Skeletal muscle satellite cell (primary cell): ENCODE measurements at regions not wholly inside any gene's neighbourhood (a gene's known extent, or its start where the extent isn't known, plus 50 kb on each side); places are given as distances from the start of the nearest gene placed in this dataset.

Experiments
- H3K27me3 ChIP-seq: 2 replicates; pipeline ENCODE4 v1.7.0; 2013; ENCODE audit warnings: low read length; ENCODE audit not compliant: control insufficient read depth, insufficient read depth
- H3K36me3 ChIP-seq: 2 replicates; pipeline ENCODE4 v1.7.0; 2013; ENCODE audit warnings: mild to moderate bottlenecking, control low read depth, low read length; ENCODE audit not compliant: insufficient read depth
- H3K4me1 ChIP-seq: 2 replicates; pipeline ENCODE4 v1.7.0; 2013; ENCODE audit warnings: low read length; ENCODE audit not compliant: control insufficient read depth, insufficient read depth
- H3K4me2 ChIP-seq: 2 replicates; pipeline ENCODE4 v1.7.0; 2013; ENCODE audit warnings: mild to moderate bottlenecking, low read length
- H3K4me3 ChIP-seq: 2 replicates; pipeline ENCODE4 v1.7.0; 2013; ENCODE audit warnings: low read length
- H3K9ac ChIP-seq: 2 replicates; pipeline ENCODE4 v1.7.0; 2013; ENCODE audit warnings: mild to moderate bottlenecking, low read depth, low read length, moderate library complexity
- H3K9me3 ChIP-seq: replicated peaks from 2 replicates; pipeline ENCODE4 v1.7.0; 2013; ENCODE audit warnings: mild to moderate bottlenecking, control low read depth, low read length

DNA sequence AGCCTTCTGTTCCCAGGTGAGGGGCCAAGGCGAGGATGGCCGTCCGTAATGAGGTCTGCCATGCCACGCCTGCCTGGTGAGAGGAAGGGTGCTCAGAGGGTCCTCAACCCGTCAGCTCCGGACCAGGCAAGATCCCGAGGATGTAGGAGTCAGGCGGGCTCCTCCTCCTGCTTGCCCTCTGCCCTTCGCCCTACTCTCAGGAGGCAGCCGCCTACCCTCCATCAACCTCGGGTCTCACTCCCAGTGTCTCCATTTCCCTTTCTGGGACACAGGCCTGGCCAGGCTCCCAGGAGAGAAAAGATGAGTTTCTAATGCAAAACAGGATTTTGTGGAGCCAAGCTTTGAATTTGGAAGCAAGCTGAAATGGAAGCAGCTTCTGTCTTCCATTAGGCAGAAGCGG is 184.0 kb downstream of the PTPN20 start:
- Histone ChIP-seq H3K36me3 (no peaks in the 10 kb centered on the region), H3K4me3 (no peak overlapping the region)

DNA sequence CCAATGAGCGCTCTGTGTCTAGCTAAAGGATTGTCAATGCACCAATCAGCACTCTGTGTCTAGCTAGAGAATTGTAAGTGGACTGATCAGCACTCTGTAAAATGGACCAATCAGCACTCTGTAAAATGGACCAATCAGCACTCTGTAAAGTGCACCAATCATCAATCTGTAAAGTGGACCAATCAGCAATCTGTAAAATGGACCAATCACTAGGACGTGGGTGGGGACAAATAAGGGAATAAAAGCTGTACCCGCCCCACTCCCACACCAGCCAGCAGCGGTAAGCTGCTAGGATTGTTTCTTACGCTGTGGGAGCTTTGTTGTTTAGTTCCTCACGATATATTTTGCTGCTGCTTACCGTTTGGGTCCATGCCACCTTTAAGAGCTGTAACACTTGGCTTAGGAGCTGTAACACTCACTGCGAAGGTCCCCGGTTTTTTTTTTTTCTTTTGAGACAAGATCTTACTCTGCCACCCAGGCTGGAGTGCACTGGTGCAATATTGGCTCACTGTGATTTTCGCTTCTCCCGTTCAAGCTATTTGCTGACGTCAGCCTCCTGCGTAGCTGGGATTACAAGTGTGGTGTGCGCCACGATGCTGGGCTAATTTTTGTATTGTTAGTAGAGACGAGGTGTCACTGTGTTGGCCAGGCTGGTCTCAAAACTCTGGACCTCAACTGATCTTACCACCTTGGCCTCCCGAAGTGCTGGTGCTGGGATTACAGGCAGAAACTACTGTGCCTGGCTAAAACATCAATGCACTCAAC is 184.8 kb downstream of the PTPN20 start:
- H3K9ac ChIP-seq: no peak overlapping the region
- no peaks in the 10 kb centered on the region for H3K9me3 ChIP-seq
- no peak overlapping the region for H3K4me2 ChIP-seq
- H3K4me1 ChIP-seq: no peaks in the 10 kb centered on the region
- H3K4me3 ChIP-seq: no peak overlapping the region
- H3K27me3 ChIP-seq: no peaks in the 10 kb centered on the region
- no peaks in the 10 kb centered on the region for H3K36me3 ChIP-seq

More for the DNA sequence above, 184.0 kb downstream of the PTPN20 start:
- no peaks in the 10 kb centered on the region for H3K9me3 ChIP-seq
- H3K9ac ChIP-seq: no peak overlapping the region
- H3K27me3 ChIP-seq: no peaks in the 10 kb centered on the region
- no peak overlapping the region for H3K4me2 ChIP-seq
- no peaks in the 10 kb centered on the region for H3K4me1 ChIP-seq

DNA sequence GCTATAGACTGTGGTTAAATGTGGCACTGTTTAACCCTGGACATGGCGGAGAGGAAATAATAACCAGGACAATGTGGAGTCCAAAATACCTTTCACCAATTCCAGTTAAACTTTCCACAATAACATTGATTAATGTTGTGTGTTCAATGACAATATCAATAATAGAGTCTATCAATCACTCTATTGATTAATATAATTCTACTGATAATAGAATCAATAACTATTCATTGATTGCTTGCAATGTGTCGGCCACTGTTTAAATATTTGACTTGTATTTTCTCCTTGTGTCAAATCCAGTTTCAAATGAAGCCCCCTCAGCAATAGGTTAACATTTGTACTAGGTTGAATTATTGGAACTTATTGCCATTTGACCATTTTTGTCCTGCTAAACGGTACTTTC is 187.0 kb downstream of the PTPN20 start:
- no peaks in the 10 kb centered on the region for H3K27me3 ChIP-seq
- H3K9me3 ChIP-seq: no peaks in the 10 kb centered on the region
- H3K4me2 ChIP-seq: no peak overlapping the region
- no peaks in the 10 kb centered on the region for H3K4me1 ChIP-seq
- no peaks in the 10 kb centered on the region for H3K36me3 ChIP-seq
- H3K9ac ChIP-seq: no peak overlapping the region
- no peak overlapping the region for H3K4me3 ChIP-seq

DNA sequence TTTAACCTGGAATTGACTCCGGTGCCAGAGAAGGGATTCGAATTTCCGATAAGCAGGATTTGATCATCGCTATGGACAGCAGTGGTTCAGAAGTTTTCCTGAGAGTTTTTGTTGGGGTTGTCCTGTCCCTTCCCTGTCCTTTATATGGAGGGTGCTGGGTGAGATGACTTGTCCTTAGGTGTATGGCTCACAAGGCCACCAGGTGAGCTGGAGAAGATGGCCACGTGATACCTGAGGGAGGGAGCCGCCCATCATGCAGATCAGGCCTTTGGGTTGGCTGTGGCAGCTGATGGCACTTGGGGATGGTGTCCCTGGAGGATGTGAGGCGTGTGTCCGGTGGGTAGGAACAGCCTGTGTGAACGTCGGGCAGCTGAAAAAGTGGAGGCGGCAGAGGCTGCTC is 187.7 kb downstream of the PTPN20 start:
- Histone ChIP-seq H3K4me3 (no peak overlapping the region), H3K9ac (no peak overlapping the region)

DNA sequence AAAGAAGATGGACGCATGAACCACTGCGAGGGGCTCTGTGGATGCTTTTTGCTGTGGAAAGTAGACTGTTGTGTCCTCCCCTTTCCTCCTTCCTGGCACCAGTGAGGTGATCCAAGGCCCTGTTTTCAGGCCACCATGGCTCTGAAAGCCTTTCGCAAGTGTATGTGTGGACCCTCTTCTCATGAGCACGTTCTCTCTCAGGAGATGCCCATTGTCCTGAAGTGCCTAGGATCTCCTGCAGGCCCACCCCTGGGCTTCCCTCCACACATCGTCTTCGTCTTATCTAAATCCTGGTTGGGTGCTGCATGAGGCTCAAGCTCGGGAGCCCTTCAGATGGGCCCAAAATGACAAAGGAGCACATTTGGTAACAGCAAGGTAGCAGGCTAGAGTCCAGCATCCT is 188.2 kb downstream of the PTPN20 start:
- H3K4me3 ChIP-seq: no peak overlapping the region
- H3K4me1 ChIP-seq: no peaks in the 10 kb centered on the region
- H3K36me3 ChIP-seq: no peaks in the 10 kb centered on the region
- H3K4me2 ChIP-seq: no peak overlapping the region
- H3K9ac ChIP-seq: no peak overlapping the region
- H3K27me3 ChIP-seq: no peaks in the 10 kb centered on the region
- H3K9me3 ChIP-seq: no peaks in the 10 kb centered on the region

More for the DNA sequence above, 187.7 kb downstream of the PTPN20 start:
- H3K4me1 ChIP-seq: no peaks in the 10 kb centered on the region
- no peaks in the 10 kb centered on the region for H3K9me3 ChIP-seq
- H3K27me3 ChIP-seq: no peaks in the 10 kb centered on the region
- H3K4me2 ChIP-seq: no peak overlapping the region
- no peaks in the 10 kb centered on the region for H3K36me3 ChIP-seq

DNA sequence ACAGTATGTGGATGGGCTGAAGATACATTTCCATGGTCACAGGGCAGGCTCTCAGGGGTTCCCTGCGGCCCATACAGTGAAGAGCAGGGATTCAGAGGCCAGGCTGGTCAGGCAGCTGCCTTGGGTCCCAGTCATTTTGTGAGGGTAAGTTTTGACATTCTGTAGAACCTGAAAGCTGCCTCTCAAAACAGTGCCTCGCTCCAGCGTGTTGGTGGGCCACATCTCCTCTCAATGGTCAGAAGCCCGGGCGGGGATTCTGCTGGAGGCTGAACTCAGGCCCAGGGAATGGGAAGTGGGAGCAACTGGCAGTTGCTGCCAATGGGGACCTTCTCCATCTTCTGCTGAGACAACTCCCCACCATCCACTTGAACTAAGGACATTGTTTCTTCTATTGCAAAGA is 190.0 kb downstream of the PTPN20 start:
- Histone ChIP-seq H3K4me2 (no peak overlapping the region), H3K27me3 (no peaks in the 10 kb centered on the region), H3K4me3 (no peak overlapping the region), H3K4me1 (no peaks in the 10 kb centered on the region), H3K9ac (no peak overlapping the region), H3K9me3 (no peaks in the 10 kb centered on the region), H3K36me3 (no peaks in the 10 kb centered on the region)

DNA sequence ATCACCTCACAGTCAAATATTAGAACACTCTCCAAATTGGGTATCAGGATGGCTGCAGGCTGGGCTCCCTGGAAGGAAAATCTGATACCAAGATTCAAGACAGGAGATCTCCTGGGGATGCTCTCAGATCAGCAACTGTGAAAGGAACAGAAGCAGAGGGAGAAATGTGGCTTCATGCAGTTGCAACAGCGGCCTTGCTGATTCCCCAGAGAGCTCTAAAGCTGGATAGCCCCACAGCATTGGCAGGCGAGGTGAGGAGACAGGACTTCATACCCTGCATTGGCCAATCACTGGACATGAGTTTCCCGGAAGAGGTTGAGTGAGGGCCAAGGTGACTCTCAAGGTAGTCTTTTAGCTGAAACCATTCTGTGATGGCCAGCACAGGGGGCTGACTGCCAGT is 190.6 kb downstream of the PTPN20 start:
- Histone ChIP-seq H3K9me3 (no peaks in the 10 kb centered on the region), H3K4me3 (no peak overlapping the region), H3K9ac (no peak overlapping the region), H3K4me1 (no peaks in the 10 kb centered on the region), H3K4me2 (no peak overlapping the region), H3K36me3 (no peaks in the 10 kb centered on the region), H3K27me3 (no peaks in the 10 kb centered on the region)

DNA sequence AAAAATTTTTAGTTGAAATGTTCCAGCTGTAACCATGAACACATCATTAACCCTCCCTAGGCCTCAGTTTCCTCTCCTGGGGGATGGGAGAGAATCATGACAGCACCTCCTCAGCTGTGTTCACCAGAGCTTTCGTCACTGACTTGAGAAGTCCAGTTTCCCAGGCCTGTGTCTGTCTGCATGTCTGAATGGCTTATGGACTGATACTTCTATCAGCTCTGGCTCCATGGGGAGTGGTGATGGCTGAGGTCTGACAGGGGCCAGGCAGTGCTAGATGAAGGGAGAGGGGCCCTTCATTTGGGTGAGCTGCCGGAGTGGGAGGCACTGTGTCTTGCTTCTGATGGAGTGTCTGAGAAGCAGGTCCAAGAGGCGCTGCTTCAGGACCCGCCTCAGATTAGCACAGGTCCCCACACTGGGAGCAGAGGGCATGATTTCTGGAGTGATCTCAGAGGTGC is 192.9 kb downstream of the PTPN20 start:
- Histone ChIP-seq H3K4me3 (no peak overlapping the region), H3K9me3 (no peaks in the 10 kb centered on the region), H3K9ac (no peak overlapping the region), H3K4me1 (no peaks in the 10 kb centered on the region), H3K36me3 (no peaks in the 10 kb centered on the region), H3K4me2 (no peak overlapping the region), H3K27me3 (no peaks in the 10 kb centered on the region)

DNA sequence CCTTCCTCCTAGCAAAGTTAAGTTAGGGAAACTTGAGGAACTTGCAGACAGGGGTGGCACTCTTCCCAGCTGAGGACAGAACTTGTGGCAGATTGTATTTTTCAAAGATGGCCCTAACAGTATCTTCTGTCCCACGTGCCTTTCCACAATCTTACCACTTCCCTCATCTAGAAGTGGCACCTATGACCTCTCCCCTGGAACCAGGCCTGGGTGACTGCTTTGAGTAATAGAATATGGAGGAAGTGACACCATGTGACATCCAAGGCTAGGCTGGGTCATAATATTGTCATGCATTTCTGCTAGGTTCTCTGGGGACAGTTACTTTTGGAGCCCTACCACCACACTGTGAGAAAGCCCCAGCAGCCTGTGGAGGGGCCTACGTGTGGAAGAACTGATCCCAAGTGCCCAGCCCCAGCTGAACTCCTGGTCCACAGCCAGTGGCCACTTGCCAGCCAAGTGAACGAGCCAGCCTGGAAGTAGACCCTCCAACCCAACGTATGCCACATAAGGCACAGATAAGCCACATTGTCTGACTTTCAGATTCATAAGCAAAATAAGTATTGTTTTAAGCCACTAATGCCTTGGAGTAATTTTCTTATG is 193.7 kb downstream of the PTPN20 start:
- no peaks in the 10 kb centered on the region for H3K27me3 ChIP-seq
- H3K4me3 ChIP-seq: no peak overlapping the region
- no peak overlapping the region for H3K9ac ChIP-seq
- H3K4me2 ChIP-seq: no peak overlapping the region
- no peaks in the 10 kb centered on the region for H3K9me3 ChIP-seq
- no peaks in the 10 kb centered on the region for H3K36me3 ChIP-seq
- H3K4me1 ChIP-seq: no peaks in the 10 kb centered on the region

DNA sequence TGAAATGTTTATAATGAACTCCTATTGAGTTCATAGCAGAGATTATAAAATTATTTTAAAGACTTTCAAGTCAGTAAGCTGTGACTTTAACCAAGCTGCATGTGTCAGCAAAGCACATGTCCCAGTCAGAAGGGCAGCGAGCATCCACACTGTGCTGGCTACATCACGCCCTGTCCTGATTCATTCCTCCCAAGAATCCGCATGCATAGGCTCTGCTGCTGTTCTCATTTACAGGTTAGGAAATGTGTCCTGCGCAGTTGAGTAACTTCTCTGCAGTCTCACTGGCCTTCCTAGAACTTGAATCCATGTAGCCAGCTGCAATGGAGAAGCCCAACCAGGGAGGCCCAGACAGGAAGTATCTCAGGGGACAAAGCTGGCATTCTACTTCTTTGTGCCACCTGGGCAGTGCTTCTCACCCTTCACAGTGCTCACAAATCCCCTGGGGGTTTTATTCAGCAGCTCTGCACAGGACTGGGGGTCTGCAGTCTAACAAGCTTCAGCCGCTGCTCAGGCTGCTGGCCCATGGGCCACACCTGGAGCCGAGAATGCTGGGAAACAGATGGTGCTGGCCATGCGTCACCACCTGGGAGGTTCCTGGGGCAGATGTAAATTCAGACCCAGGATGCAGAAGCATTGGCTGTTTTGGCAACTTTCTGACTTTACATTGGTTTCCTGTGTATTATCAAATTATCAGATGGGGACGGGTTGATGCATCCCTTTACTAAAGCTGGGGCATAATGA is 192.8 kb upstream of the GDF10 start:
- Histone ChIP-seq H3K4me3 (no peak overlapping the region), H3K4me1 (no peaks in the 10 kb centered on the region), H3K27me3 (no peaks in the 10 kb centered on the region), H3K9ac (no peak overlapping the region), H3K36me3 (no peaks in the 10 kb centered on the region), H3K9me3 (no peaks in the 10 kb centered on the region), H3K4me2 (no peak overlapping the region)

DNA sequence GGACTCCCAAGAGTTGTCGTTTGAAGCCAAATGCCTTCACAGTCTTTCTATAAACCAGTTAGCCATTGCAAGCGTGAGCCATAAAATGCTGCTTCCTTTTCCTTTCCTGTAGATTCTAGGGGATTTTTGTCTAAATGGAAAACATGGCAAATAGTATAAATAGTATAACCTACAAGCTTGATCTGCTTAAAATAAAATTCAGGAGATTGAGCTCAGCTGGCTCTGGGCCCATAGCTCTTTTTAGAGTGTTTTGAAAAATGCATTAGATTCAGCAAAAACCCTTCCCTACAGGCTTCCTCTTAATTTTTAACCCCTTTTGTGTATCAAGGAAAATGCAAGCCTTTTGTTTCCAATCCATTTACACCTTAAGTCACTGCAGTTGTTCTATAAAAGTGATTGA is 190.1 kb upstream of the GDF10 start:
- H3K9ac ChIP-seq: no peak overlapping the region
- H3K36me3 ChIP-seq: no peaks in the 10 kb centered on the region
- no peak overlapping the region for H3K4me3 ChIP-seq
- H3K4me2 ChIP-seq: no peak overlapping the region
- no peaks in the 10 kb centered on the region for H3K4me1 ChIP-seq
- no peaks in the 10 kb centered on the region for H3K9me3 ChIP-seq
- H3K27me3 ChIP-seq: no peaks in the 10 kb centered on the region
